ENCODE measurements at regions not wholly inside any gene's neighbourhood (a gene's known extent, or its start where the extent isn't known, plus 50 kb on each side); places are given as distances from the start of the nearest gene placed in this dataset.
A peak's percentile ranks its signal among the peaks of the same experiment; 100 is the strongest.

- DNase-seq (ENCODE audit: insufficient read length, low spot score): peak; percentile 25
- no peak for FAIRE-seq
Measured at GRCh38 chr4:24476282-24476681, 108.1 kb downstream of the DHX15 start.

GRCh38 chr4:24475756-24476155 is 108.6 kb downstream of the DHX15 start:
- no peak for DNase-seq (ENCODE audit: insufficient read length, low spot score)
- FAIRE-seq: no peak

- DNase-seq (ENCODE audit: insufficient read length, low spot score) (peak; percentile 38), FAIRE-seq (no peak)
Measured at GRCh38 chr4:24473309-24473721, 111.0 kb downstream of the DHX15 start.

- FAIRE-seq (peak; percentile 16), DNase-seq (ENCODE audit: insufficient read length, low spot score) (peak; percentile 54)
Measured at GRCh38 chr4:24472514-24473308, 111.6 kb downstream of the DHX15 start.

- FAIRE-seq (no peak), DNase-seq (ENCODE audit: insufficient read length, low spot score) (no peak)
Measured at GRCh38 chr4:24472161-24472510, 112.2 kb downstream of the DHX15 start.

- DNase-seq (ENCODE audit: insufficient read length, low spot score) (no peak), FAIRE-seq (no peak)
Measured at GRCh38 chr4:24471486-24472160, 112.7 kb downstream of the DHX15 start.

- no peak for FAIRE-seq
Measured at GRCh38 chr4:24470666-24471485, 113.5 kb downstream of the DHX15 start.

GRCh38 chr4:24468071-24468470 is 116.3 kb downstream of the DHX15 start:
- FAIRE-seq (no peak), DNase-seq (ENCODE audit: insufficient read length, low spot score) (no peak)

More at GRCh38 chr4:24470666-24471485, 113.5 kb downstream of the DHX15 start:
- peak; percentile 33 for DNase-seq (ENCODE audit: insufficient read length, low spot score)

GRCh38 chr4:24464566-24464965 is 119.8 kb downstream of the DHX15 start:
- FAIRE-seq (no peak), DNase-seq (ENCODE audit: insufficient read length, low spot score) (no peak)

GRCh38 chr4:24456431-24456830 is 127.9 kb downstream of the DHX15 start:
- FAIRE-seq: peak; percentile 4
- no peak for DNase-seq (ENCODE audit: insufficient read length, low spot score)

- no peak for FAIRE-seq
- no peak for DNase-seq (ENCODE audit: insufficient read length, low spot score)
Measured at GRCh38 chr4:24453951-24454350, 130.4 kb downstream of the DHX15 start.

GRCh38 chr4:24451870-24452269 is 132.5 kb downstream of the DHX15 start:
- FAIRE-seq (no peak), DNase-seq (ENCODE audit: insufficient read length, low spot score) (no peak)

GRCh38 chr4:24443200-24443599 is 141.2 kb downstream of the DHX15 start:
- DNase-seq (ENCODE audit: insufficient read length, low spot score) (no peak), FAIRE-seq (no peak)

- DNase-seq (ENCODE audit: insufficient read length, low spot score) (no peak), FAIRE-seq (no peak)
Measured at GRCh38 chr4:24440765-24441164, 143.6 kb downstream of the DHX15 start.

GRCh38 chr4:24434241-24434640 is 150.1 kb downstream of the DHX15 start:
- no peak for DNase-seq (ENCODE audit: insufficient read length, low spot score)
- no peak for FAIRE-seq

- no peak for FAIRE-seq
Measured at GRCh38 chr4:24433515-24434214, 150.7 kb downstream of the DHX15 start.

GRCh38 chr4:24428850-24429249 is 155.5 kb downstream of the DHX15 start:
- no peak for DNase-seq (ENCODE audit: insufficient read length, low spot score)
- no peak for FAIRE-seq

More at GRCh38 chr4:24433515-24434214, 150.7 kb downstream of the DHX15 start:
- no peak for DNase-seq (ENCODE audit: insufficient read length, low spot score)

- DNase-seq (ENCODE audit: insufficient read length, low spot score) (no peak), FAIRE-seq (no peak)
Measured at GRCh38 chr4:24426557-24426956, 157.8 kb downstream of the DHX15 start.

- no peak for DNase-seq (ENCODE audit: insufficient read length, low spot score)
- FAIRE-seq: no peak
Measured at GRCh38 chr4:24425863-24426262, 158.5 kb downstream of the DHX15 start.

- FAIRE-seq: no peak
- DNase-seq (ENCODE audit: insufficient read length, low spot score): no peak
Measured at GRCh38 chr4:24423670-24424069, 160.7 kb downstream of the DHX15 start.

- no peak for DNase-seq (ENCODE audit: insufficient read length, low spot score)
- FAIRE-seq: no peak
Measured at GRCh38 chr4:24422644-24423043, 161.7 kb downstream of the DHX15 start.
